H9 (cell line): ENCODE measurements at regions not wholly inside any gene's neighbourhood (a gene's known extent, or its start where the extent isn't known, plus 50 kb on each side); places are given as distances from the start of the nearest gene placed in this dataset.

Experiments used
- DNase-seq: peaks from one replicate; pipeline ENCODE4 v3.0.0-alpha.2; 2017
- H2AFZ ChIP-seq: one replicate; pipeline ENCODE4 v1.6.1; 2013; ENCODE audit warnings: mild to moderate bottlenecking, low read length, control low read depth, moderate library complexity
- H2AK5ac ChIP-seq: 2 replicates; pipeline ENCODE4 v1.6.1; 2013; ENCODE audit warnings: low read length, control low read depth, mixed read lengths; ENCODE audit not compliant: insufficient read length
- H2BK120ac ChIP-seq: one replicate; pipeline ENCODE4 v1.6.1; 2013; ENCODE audit warnings: low read depth, mild to moderate bottlenecking, low read length, control low read depth, inconsistent platforms; ENCODE audit not compliant: poor library complexity, severe bottlenecking
- H2BK12ac ChIP-seq: 2 replicates; pipeline ENCODE4 v1.6.1; 2013; ENCODE audit warnings: low read length, control low read depth, mixed read lengths, low read depth; ENCODE audit not compliant: insufficient read length
- H2BK15ac ChIP-seq: 2 replicates; pipeline ENCODE4 v1.6.1; 2013; ENCODE audit warnings: low read depth, low read length, control low read depth
- H2BK20ac ChIP-seq: one replicate; pipeline ENCODE4 v1.6.1; 2013; ENCODE audit warnings: low read depth, mild to moderate bottlenecking, low read length, control low read depth, inconsistent platforms; ENCODE audit not compliant: poor library complexity, severe bottlenecking
- H2BK5ac ChIP-seq: 2 replicates; pipeline ENCODE4 v1.6.1; 2013; ENCODE audit warnings: low read length, control low read depth, mixed read lengths; ENCODE audit not compliant: insufficient read length
- H3K14ac ChIP-seq: 2 replicates; pipeline ENCODE4 v1.6.1; 2013; ENCODE audit warnings: low read length, control low read depth; ENCODE audit not compliant: insufficient read depth
- H3K18ac ChIP-seq: 2 replicates; pipeline ENCODE4 v1.6.1; 2013; ENCODE audit warnings: low read depth, mild to moderate bottlenecking, mixed read lengths, low read length, control low read depth; ENCODE audit not compliant: insufficient read length
- H3K23ac ChIP-seq: 2 replicates; pipeline ENCODE4 v1.6.1; 2013; ENCODE audit warnings: low read length, control low read depth, mixed read lengths, low read depth; ENCODE audit not compliant: insufficient read length
- H3K23me2 ChIP-seq: 2 replicates; pipeline ENCODE4 v1.6.1; 2013; ENCODE audit warnings: low read depth, mild to moderate bottlenecking, mixed read lengths, low read length, control low read depth; ENCODE audit not compliant: insufficient read length, poor library complexity, severe bottlenecking
- H3K27ac ChIP-seq: 2 replicates; pipeline ENCODE4 v1.5.1; 2013; ENCODE audit warnings: low read length, control low read depth, mixed read lengths, low read depth; ENCODE audit not compliant: insufficient read length
- H3K27me3 ChIP-seq: 2 replicates; pipeline ENCODE4 v1.6.1; 2013; ENCODE audit warnings: low read length, control low read depth, inconsistent platforms; ENCODE audit not compliant: insufficient read depth
- H3K4ac ChIP-seq: 2 replicates; pipeline ENCODE4 v1.6.1; 2013; ENCODE audit warnings: low read depth, mild to moderate bottlenecking, control low read depth, inconsistent platforms, low read length, moderate library complexity
- H3K4me1 ChIP-seq: 2 replicates; pipeline ENCODE4 v1.6.1; 2013; ENCODE audit warnings: low read length, control low read depth, inconsistent platforms; ENCODE audit not compliant: insufficient read depth
- H3K4me2 ChIP-seq: 2 replicates; pipeline ENCODE4 v1.6.1; 2013; ENCODE audit warnings: low read length, control low read depth, mixed read lengths; ENCODE audit not compliant: insufficient read length, insufficient read depth
- H3K56ac ChIP-seq: 2 replicates; pipeline ENCODE4 v1.6.1; 2013; ENCODE audit warnings: low read depth, mild to moderate bottlenecking, mixed read lengths, low read length, control low read depth; ENCODE audit not compliant: insufficient read length
- H3K79me1 ChIP-seq: 2 replicates; pipeline ENCODE4 v1.6.1; 2013; ENCODE audit warnings: low read depth, mild to moderate bottlenecking, moderate library complexity, low read length, control low read depth, inconsistent platforms; ENCODE audit not compliant: insufficient read depth, poor library complexity, severe bottlenecking
- H3K79me2 ChIP-seq: 2 replicates; pipeline ENCODE4 v1.6.1; 2013; ENCODE audit warnings: low read length, control low read depth, inconsistent platforms; ENCODE audit not compliant: insufficient read depth
- H3K9ac ChIP-seq: 2 replicates; pipeline ENCODE4 v1.6.1; 2013; ENCODE audit warnings: low read length, control low read depth, mixed read lengths; ENCODE audit not compliant: insufficient read length; ENCODE audit errors: extremely low read depth
- H3K9me3 ChIP-seq: one replicate; pipeline ENCODE4 v1.6.1; 2013; ENCODE audit warnings: low read depth, low read length, inconsistent platforms; ENCODE audit not compliant: control insufficient read depth
- H3T11ph ChIP-seq: one replicate; pipeline ENCODE4 v1.6.1; 2013; ENCODE audit warnings: mild to moderate bottlenecking, low read length, control low read depth, inconsistent platforms
- H4K20me1 ChIP-seq: one replicate; pipeline ENCODE4 v1.6.1; 2013; ENCODE audit not compliant: control insufficient read depth, insufficient read length, insufficient read depth
- H4K5ac ChIP-seq: 2 replicates; pipeline ENCODE4 v1.6.1; 2013; ENCODE audit warnings: low read depth, mild to moderate bottlenecking, mixed read lengths, low read length, control low read depth; ENCODE audit not compliant: insufficient read length
- H4K8ac ChIP-seq: replicated peaks from 2 replicates; pipeline ENCODE4 v1.6.1; 2013; ENCODE audit warnings: low read length, control low read depth, mixed read lengths, low read depth; ENCODE audit not compliant: insufficient read length
- H4K91ac ChIP-seq: 2 replicates; pipeline ENCODE4 v1.6.1; 2013; ENCODE audit warnings: low read depth, mild to moderate bottlenecking, moderate library complexity, mixed read lengths, low read length, control low read depth; ENCODE audit not compliant: insufficient read length
- H3K27ac Mint-ChIP-seq, 3 experiments: 2 replicates in 2 of 3; 3 replicates in 1 of 3; pipeline ENCODE4 v1.8.0; 2020 to 2021; ENCODE audit warnings: mixed read lengths in 3 of 3, mild to moderate bottlenecking in 1 of 3, moderate library complexity in 1 of 3
- H3K27me3 Mint-ChIP-seq: 2 replicates; pipeline ENCODE4 v1.8.0; 2021; ENCODE audit warnings: low read depth, mild to moderate bottlenecking, moderate library complexity, mixed read lengths
- H3K36me3 Mint-ChIP-seq, 3 experiments: 2 replicates in 2 of 3; 3 replicates in 1 of 3; pipeline ENCODE4 v1.8.0; 2020 to 2021; ENCODE audit warnings: low read depth in 3 of 3, mixed read lengths in 3 of 3; ENCODE audit not compliant: insufficient read depth in 1 of 3
- H3K4me1 Mint-ChIP-seq, 2 experiments: 2 replicates each; pipeline ENCODE4 v1.8.0; 2020; ENCODE audit warnings: mixed read lengths in 2 of 2
- H3K4me3 Mint-ChIP-seq, 2 experiments: 2 replicates in 1 of 2; 3 replicates in 1 of 2; pipeline ENCODE4 v1.8.0; 2020 to 2021; ENCODE audit warnings: mild to moderate bottlenecking in 2 of 2, mixed read lengths in 2 of 2, moderate library complexity in 1 of 2
- H3K9me3 Mint-ChIP-seq, 2 experiments: 2 replicates in 1 of 2; 3 replicates in 1 of 2; pipeline ENCODE4 v1.8.0; 2020; ENCODE audit warnings: mild to moderate bottlenecking in 2 of 2, mixed read lengths in 2 of 2, moderate library complexity in 1 of 2
- CTCF ChIP-seq: fragments of 200-600 bp; sonication (generic); conservative IDR thresholded peaks from 3 replicates; pipeline ENCODE4 v1.8.0; 2021; ENCODE audit warnings: antibody characterized with exemption, mild to moderate bottlenecking
- WGBS: extraction: QIAGEN DNeasy Blood & Tissue Kit; methylation state at CpG from one replicate; pipeline ENCODE4 v1.1.7; 2013; ENCODE audit warnings: missing lambda C conversion rate, low lambda C conversion rate, mixed read lengths; ENCODE audit not compliant: insufficient read length; ENCODE audit errors: extremely low coverage; 5-methylcytosine and 5-hydroxymethylcytosine counted together

- Histone ChIP-seq H3K9ac (no peak overlapping the region), H3K27me3 (no peaks in the 10 kb centered on the region), H3K79me1 (no peaks in the 10 kb centered on the region), H2BK15ac (no peak overlapping the region), H4K91ac (no peak overlapping the region), H3K23me2 (no peaks in the 10 kb centered on the region), H3K9me3 (no peaks in the 10 kb centered on the region), H2BK5ac (no peak overlapping the region), H2AK5ac (no peak overlapping the region), H3K4me1 (no peaks in the 10 kb centered on the region), H2BK20ac (no peak overlapping the region), H4K20me1 (no peaks in the 10 kb centered on the region), H3K23ac (no peak overlapping the region), H3K4me2 (no peak overlapping the region), H3K18ac (no peak overlapping the region), H3K4ac (no peak overlapping the region), H3T11ph (no peak overlapping the region), H2BK12ac (no peak overlapping the region), H2AFZ (no peak overlapping the region), H4K8ac (no peak overlapping the region), H3K79me2 (no peaks in the 10 kb centered on the region), H3K56ac (no peak overlapping the region), H3K14ac (no peak overlapping the region), H2BK120ac (no peak overlapping the region), H4K5ac (no peak overlapping the region), H3K27ac (no peak overlapping the region)
- no peak for DNase-seq
- Mint-ChIP-seq H3K36me3 (peaks cover 0 to 5% (median 1%) of the 10 kb centered on the region in 3 experiments; a peak in 3 of 7 replicates), H3K9me3 (peaks cover 0 to 8% of the 10 kb centered on the region in 2 experiments; a peak in 4 of 5 replicates), H3K4me3 (no peak overlapping the region), H3K27me3 (no peaks in the 10 kb centered on the region), H3K4me1 (peaks cover 0 to 2% of the 10 kb centered on the region in 2 experiments; a peak in 1 of 4 replicates), H3K27ac (no peak overlapping the region)
- TF ChIP-seq CTCF = no peak
- WGBS = no CpG with 5 or more reads among the region's 4 CpGs
These were observed 390.7 kb downstream of the DMAC1 start for GRCh38 chr9:7408845-7409244.
